Fibroblast of villous mesenchyme (primary cell): ENCODE measurements at regions not wholly inside any gene's neighbourhood (a gene's known extent, or its start where the extent isn't known, plus 50 kb on each side); places are given as distances from the start of the nearest gene placed in this dataset.

ENCODE experiments used
- DNase-seq: peaks from one replicate; pipeline ENCODE4 v3.0.0-alpha.2; 2010; ENCODE audit warnings: low read depth
- H3K4me3 ChIP-seq: 2 replicates; pipeline ENCODE4 v1.5.1; 2011; ENCODE audit warnings: low read depth, mild to moderate bottlenecking, low read length
- TF ChIP-seq, protein P1 (sequence below): IDR thresholded peaks from 2 replicates; pipeline ENCODE4 v1.5.1; 2012; ENCODE audit warnings: low read depth, mild to moderate bottlenecking, low read length; ENCODE audit not compliant: insufficient read depth

DNA sequence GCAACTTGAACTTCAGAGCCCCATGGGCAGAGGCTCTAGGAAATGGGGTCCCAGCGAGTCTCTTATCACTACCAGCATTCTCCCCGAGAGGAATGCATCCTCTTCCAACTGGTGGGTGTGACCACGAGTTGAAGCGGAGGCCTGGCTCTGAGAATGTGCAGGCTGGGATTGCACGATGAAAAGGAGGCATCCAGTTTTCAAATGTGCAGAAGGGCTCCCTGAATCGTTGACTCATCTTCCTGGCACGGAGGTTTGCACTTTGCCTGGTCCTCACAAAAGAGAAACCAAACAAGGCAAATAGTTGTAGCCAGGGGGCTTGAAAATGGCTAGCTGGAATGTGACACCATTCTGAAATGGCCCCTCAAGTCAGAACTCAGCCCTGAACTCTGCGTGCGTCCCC, 216.7 kb downstream of the GLI2 start:
- peak; percentile 76 for DNase-seq
- H3K4me3 ChIP-seq: no peak overlapping the region
- TF ChIP-seq, protein P1, sequence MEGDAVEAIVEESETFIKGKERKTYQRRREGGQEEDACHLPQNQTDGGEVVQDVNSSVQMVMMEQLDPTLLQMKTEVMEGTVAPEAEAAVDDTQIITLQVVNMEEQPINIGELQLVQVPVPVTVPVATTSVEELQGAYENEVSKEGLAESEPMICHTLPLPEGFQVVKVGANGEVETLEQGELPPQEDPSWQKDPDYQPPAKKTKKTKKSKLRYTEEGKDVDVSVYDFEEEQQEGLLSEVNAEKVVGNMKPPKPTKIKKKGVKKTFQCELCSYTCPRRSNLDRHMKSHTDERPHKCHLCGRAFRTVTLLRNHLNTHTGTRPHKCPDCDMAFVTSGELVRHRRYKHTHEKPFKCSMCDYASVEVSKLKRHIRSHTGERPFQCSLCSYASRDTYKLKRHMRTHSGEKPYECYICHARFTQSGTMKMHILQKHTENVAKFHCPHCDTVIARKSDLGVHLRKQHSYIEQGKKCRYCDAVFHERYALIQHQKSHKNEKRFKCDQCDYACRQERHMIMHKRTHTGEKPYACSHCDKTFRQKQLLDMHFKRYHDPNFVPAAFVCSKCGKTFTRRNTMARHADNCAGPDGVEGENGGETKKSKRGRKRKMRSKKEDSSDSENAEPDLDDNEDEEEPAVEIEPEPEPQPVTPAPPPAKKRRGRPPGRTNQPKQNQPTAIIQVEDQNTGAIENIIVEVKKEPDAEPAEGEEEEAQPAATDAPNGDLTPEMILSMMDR: no peak

DNA sequence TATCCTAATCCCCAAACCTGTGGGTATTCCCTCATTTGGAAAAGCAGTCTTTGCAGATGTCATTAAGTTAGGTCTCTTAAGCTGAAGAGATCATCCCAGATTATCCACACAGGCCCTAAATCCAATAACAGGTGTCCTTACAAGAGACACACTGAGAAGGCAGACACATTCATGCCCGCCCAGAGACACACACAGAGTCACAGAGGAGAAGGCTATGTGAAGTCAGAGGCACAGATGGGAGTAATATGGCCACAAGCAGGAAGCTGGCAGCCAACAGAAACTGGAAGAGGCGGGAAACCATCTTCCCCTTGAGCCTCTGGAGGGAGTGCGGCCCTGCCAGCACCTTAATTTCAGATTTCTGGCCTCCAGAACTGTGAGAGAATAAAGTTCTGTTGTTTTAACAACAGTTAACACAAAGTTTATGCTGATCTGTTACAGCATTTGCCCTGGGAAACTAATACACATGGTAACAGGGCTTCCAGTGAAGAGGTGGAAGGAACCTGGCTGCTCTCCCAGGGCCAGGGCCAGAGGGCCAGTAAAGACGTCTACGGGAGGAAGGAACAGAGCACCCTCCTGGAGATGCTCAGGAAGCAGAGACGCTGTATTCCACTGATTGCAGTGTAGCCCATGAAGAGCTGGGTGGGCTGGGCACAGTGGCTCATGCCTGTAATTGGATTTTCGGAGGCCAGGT, 217.5 kb downstream of the GLI2 start:
- no peak for DNase-seq
- TF ChIP-seq, protein P1: no peak

DNA sequence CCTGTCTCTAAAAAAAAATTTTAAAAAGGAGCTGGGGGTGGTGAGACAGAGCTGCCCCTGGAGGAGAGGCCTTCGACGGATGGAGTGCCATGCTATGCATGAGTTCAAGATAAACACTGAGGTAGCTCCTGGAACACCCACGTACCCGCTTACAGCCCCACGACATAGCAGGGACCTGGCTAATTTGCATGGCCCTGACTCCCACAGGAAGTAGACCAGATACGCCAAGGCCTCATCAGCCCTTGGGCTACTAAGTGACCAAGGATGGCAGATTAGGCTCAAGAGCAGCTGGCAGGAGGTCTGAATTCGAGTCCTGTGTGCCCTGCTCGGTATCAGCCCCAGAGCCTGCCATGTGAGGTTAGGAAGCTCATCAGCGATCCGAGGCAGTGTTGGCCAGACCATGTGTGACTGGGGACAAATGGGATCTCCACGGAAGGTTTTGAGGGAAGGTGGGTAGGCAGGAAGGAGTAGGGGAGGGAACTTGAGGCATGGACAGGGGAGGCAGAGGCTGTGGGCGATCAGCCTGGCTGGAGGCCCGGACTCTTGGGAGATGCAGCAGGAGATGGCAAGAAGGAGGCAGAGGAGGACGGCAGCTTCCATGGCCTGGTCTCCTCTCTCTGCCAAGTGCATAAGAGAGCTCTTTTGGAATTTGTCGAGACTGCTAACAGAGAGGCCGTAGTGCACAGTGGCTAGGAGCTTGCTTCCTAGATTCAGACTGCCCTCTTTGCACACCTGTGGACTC, 218.3 kb downstream of the GLI2 start:
- H3K4me3 ChIP-seq: no peak overlapping the region
- no peak for DNase-seq
- TF ChIP-seq, protein P1: no peak

More for the DNA sequence above, 217.5 kb downstream of the GLI2 start:
- H3K4me3 ChIP-seq: no peak overlapping the region

DNA sequence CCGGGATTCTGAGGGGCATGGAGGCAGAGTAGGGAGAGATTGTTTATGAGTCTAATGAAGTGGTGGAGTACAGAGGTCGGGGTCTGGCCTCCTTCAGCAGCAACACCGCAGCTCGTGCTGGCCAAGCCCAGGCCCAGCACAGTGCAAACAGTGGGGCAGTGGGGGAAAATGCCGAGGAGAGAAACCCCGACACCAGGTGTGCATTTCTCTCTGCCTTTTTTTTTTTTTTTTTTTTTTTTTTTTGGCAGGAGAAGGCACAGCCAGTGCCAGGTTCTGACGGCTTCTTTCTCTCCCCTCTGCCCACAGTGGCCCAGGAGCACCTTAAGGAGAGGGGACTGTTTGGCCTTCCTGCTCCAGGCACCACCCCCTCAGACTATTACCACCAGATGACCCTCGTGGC, 219.3 kb downstream of the GLI2 start:
- no peak overlapping the region for H3K4me3 ChIP-seq
- TF ChIP-seq, protein P1: no peak
- DNase-seq: no peak

DNA sequence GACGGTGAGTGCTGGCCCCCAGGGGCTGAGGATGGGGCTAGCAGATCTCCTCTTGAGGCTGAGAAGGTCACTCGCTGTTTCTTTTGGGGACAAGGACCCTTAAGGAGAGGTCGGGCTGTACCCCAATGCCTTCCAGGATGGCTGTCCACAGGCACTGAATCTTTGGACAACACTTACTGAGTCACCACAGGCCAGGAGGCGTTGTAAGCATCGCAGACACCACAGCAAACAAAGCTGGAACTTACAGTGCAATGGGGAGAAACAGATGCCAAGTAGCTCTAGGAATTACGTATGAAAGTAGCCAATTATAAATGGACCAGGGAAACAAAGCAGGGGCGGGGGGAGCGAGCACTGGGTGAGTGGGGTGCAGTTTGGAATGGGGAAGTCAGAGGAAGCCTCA, 219.8 kb downstream of the GLI2 start:
- DNase-seq: no peak
- TF ChIP-seq, protein P1: no peak
- no peak overlapping the region for H3K4me3 ChIP-seq

DNA sequence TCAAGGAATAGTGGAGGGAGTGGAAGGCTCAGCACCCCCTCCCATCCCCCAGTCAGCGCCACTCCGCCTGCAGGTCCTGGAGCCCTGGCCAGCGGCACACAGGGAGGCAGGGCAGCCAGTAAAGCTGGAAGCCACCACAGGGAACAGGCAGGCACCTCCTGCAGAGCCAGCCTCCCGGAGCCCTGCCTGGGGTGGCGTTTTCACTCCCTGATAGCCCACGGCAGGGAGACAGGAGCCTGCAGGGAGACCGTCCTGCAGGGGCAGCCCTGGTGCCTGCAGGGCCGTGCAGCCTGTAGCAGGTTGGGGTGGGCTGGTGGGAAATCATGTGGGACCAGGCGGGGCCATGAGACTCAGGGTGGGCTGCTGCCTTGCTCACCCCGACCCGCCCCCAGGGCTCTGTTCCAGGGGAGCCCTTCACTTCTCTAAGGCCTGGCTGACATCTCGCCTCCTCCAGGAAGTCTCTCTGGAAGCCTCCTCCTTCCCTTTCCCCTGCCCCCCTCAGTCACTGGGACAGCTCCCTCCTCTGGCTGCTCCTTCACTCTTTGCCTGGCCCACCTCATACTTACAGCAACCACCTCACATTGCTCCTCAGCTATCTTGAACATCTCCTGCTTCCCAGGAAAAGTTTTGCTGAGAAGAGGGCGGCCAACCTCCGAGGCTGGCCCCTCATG, 221.0 kb downstream of the GLI2 start:
- no peak for DNase-seq
- TF ChIP-seq, protein P1: peak; percentile 4
- H3K4me3 ChIP-seq: no peak overlapping the region
